Spleen (tissue), 11 donors: ENCODE measurements at regions not wholly inside any gene's neighbourhood (a gene's known extent, or its start where the extent isn't known, plus 50 kb on each side); places are given as distances from the start of the nearest gene placed in this dataset.

Experiments
- DNase-seq: peaks from one replicate; pipeline ENCODE4 v3.0.0-alpha.2; 2020
- H3K27ac ChIP-seq, 8 donors: fragments of 200-600 bp; sonication (generic) in 7 of 8; 1 replicate in 4 of 8; 2 replicates in 4 of 8; pipeline versions ENCODE4 v1.5.0 to v1.8.0; 2016 to 2021; ENCODE audit warnings: inconsistent platforms in 4 of 8, mild to moderate bottlenecking in 4 of 8, moderate library complexity in 1 of 8
- H3K27me3 ChIP-seq, 7 donors: fragments of 200-600 bp; sonication (generic) in 6 of 7; replicated peaks in 1 of 7; 1 replicate in 4 of 7; 2 replicates in 3 of 7; pipeline versions ENCODE4 v1.5.0 to v1.8.0; 2016 to 2021; ENCODE audit warnings: inconsistent platforms in 3 of 7, mild to moderate bottlenecking in 1 of 7
- H3K36me3 ChIP-seq, 6 donors: fragments of 200-600 bp; sonication (generic) in 5 of 6; 1 replicate in 4 of 6; 2 replicates in 2 of 6; pipeline versions ENCODE4 v1.5.0 to v1.8.0; 2016 to 2021; ENCODE audit warnings: inconsistent platforms in 2 of 6
- H3K4me1 ChIP-seq, 6 donors: fragments of 200-600 bp; sonication (generic) in 5 of 6; 1 replicate in 3 of 6; 2 replicates in 3 of 6; pipeline versions ENCODE4 v1.5.0 to v1.8.0; 2016 to 2021; ENCODE audit warnings: inconsistent platforms in 3 of 6
- H3K4me3 ChIP-seq, 8 donors: fragments of 200-600 bp; sonication (generic) in 7 of 8; 1 replicate in 4 of 8; 2 replicates in 4 of 8; pipeline versions ENCODE4 v1.5.0 to v1.8.0; 2016 to 2021; ENCODE audit warnings: inconsistent platforms in 4 of 8, mild to moderate bottlenecking in 4 of 8, moderate library complexity in 2 of 8
- H3K9me3 ChIP-seq, 8 donors: fragments of 200-600 bp; sonication (generic) in 7 of 8; 1 replicate in 4 of 8; 2 replicates in 4 of 8; pipeline versions ENCODE4 v1.5.0 to v1.8.0; 2016 to 2021; ENCODE audit warnings: inconsistent platforms in 4 of 8
- CTCF ChIP-seq, 11 experiments: fragments of 200-600 bp in 7 of 11; fragments of 450-650 bp in 4 of 11; sonication (generic) in 4 of 11; IDR thresholded peaks in 8 of 11; conservative IDR thresholded peaks in 3 of 11; 1 replicate in 7 of 11; 2 replicates in 4 of 11; pipeline versions ENCODE4 v1.4.0 to v1.8.0; 2016 to 2021; ENCODE audit warnings: antibody characterized with exemption in 11 of 11, inconsistent platforms in 4 of 11, mild to moderate bottlenecking in 1 of 11
- POLR2A ChIP-seq, 3 donors: fragments of 450-650 bp; IDR thresholded peaks; one replicate each; pipeline ENCODE4 v1.5.1; 2017; ENCODE audit warnings: antibody characterized with exemption in 3 of 3, mild to moderate bottlenecking in 1 of 3
- POLR2AphosphoS5 ChIP-seq, 3 donors: sonication (generic); formaldehyde crosslinking; IDR thresholded peaks; one replicate each; pipeline ENCODE4 v1.5.1; 2017; ENCODE audit warnings: antibody characterized with exemption in 3 of 3
- WGBS, 5 donors: extraction: QIAGEN DNeasy Blood & Tissue Kit in 3 of 5; methylation state at CpG; one replicate each; pipeline versions ENCODE4 v1.1.5 to v1.1.7; 2013 to 2018; 5-methylcytosine and 5-hydroxymethylcytosine counted together
- intact Hi-C: fragments of 100-400 bp; cut with DNase I; formaldehyde crosslinking; loops from one replicate; pipeline ENCODE4 v1.15.0; 2023; ENCODE audit warnings: low total_unique reads
- donor health status: healthy with polysubstance abuse.
- donor health status: DM: no; HTN: no; CAD: no; lungs with moderate emphysema.
- donor health status: DM: no; HTN: no; CAD: no.
- donor health status: Bipolar disorder and iron deficiency.
- donor health status: healthy.
- donor health status: DM: no; HTN: no; CAD: no.
- donor health status: DM: yes; HTN: yes; CAD: no.

- DNase-seq = no peak
- intact Hi-C loops = no loop called here
Measured at GRCh38 chr11:26134481-26135355, 197.2 kb upstream of the ANO3 start.

GRCh38 chr11:26137651-26138050 is 194.3 kb upstream of the ANO3 start:
- H3K27me3 ChIP-seq = no peaks in the 10 kb centered on the region
- no peak overlapping the region for H3K27ac ChIP-seq
- no peak for DNase-seq
- no peaks in the 10 kb centered on the region for H3K4me1 ChIP-seq
- H3K36me3 ChIP-seq = no peaks in the 10 kb centered on the region
- intact Hi-C loops = no loop called here
- H3K9me3 ChIP-seq = no peaks in the 10 kb centered on the region
- TF ChIP-seq POLR2A (IDR thresholded peaks at IDR 0.05) (no peak), POLR2AphosphoS5 (IDR thresholded peaks at IDR 0.05) (no peak), CTCF (IDR thresholded peaks at IDR 0.05 in 8 of 11, conservative IDR thresholded peaks at IDR 0.05 in 3 of 11) (no peak)
- no peak overlapping the region for H3K4me3 ChIP-seq
- 68 to 84% (median 78%) methylated on average over 2 of the region's 2 CpGs for WGBS, 5 donors

More at GRCh38 chr11:26134481-26135355, 197.2 kb upstream of the ANO3 start:
- H3K9me3 ChIP-seq = no peaks in the 10 kb centered on the region
- WGBS, 5 donors = 64 to 70% (median 68%) methylated on average over 6 of the region's 6 CpGs
- no peak overlapping the region for H3K4me3 ChIP-seq
- TF ChIP-seq POLR2A (IDR thresholded peaks at IDR 0.05) (no peak), POLR2AphosphoS5 (IDR thresholded peaks at IDR 0.05) (no peak), CTCF (IDR thresholded peaks at IDR 0.05 in 8 of 11, conservative IDR thresholded peaks at IDR 0.05 in 3 of 11) (no peak)
- H3K27me3 ChIP-seq = no peaks in the 10 kb centered on the region
- H3K4me1 ChIP-seq = no peaks in the 10 kb centered on the region
- H3K27ac ChIP-seq = no peak overlapping the region
- H3K36me3 ChIP-seq = no peaks in the 10 kb centered on the region

- Histone ChIP-seq H3K27ac (no peak overlapping the region), H3K9me3 (no peaks in the 10 kb centered on the region), H3K36me3 (no peaks in the 10 kb centered on the region), H3K4me3 (no peak overlapping the region), H3K27me3 (no peaks in the 10 kb centered on the region), H3K4me1 (no peaks in the 10 kb centered on the region)
- DNase-seq = no peak
- intact Hi-C loops = no loop called here
- TF ChIP-seq CTCF (IDR thresholded peaks at IDR 0.05 in 8 of 11, conservative IDR thresholded peaks at IDR 0.05 in 3 of 11) = no peak
- 70 to 90% (median 78%) methylated on average over 1 of the region's 1 CpG for WGBS, 5 donors
Measured at GRCh38 chr11:26142891-26143290, 189.0 kb upstream of the ANO3 start.

GRCh38 chr11:26143566-26144290 is 188.2 kb upstream of the ANO3 start:
- no peak for DNase-seq
- no peak overlapping the region for H3K4me3 ChIP-seq

More at GRCh38 chr11:26143566-26144290, 188.2 kb upstream of the ANO3 start:
- H3K4me1 ChIP-seq = no peaks in the 10 kb centered on the region
- TF ChIP-seq POLR2AphosphoS5 (IDR thresholded peaks at IDR 0.05) (no peak), POLR2A (IDR thresholded peaks at IDR 0.05) (no peak), CTCF (IDR thresholded peaks at IDR 0.05 in 8 of 11, conservative IDR thresholded peaks at IDR 0.05 in 3 of 11) (no peak)
- H3K27ac ChIP-seq = no peak overlapping the region
- H3K27me3 ChIP-seq = no peaks in the 10 kb centered on the region
- no peaks in the 10 kb centered on the region for H3K36me3 ChIP-seq
- intact Hi-C loops = no loop called here
- no peaks in the 10 kb centered on the region for H3K9me3 ChIP-seq
